Breast epithelium (tissue), 4 donors: ENCODE measurements at regions not wholly inside any gene's neighbourhood (a gene's known extent, or its start where the extent isn't known, plus 50 kb on each side); places are given as distances from the start of the nearest gene placed in this dataset.

ENCODE experiments used
- DNase-seq, 2 donors: peaks; one replicate each; pipeline ENCODE4 v3.0.0-alpha.2; 2019; ENCODE audit warnings: low spot score in 2 of 2
- H3K27ac ChIP-seq, 2 donors: fragments of 200-600 bp; sonication (generic) in 1 of 2; one replicate each; pipeline ENCODE4 v1.5.1; 2016 to 2019; ENCODE audit warnings: mild to moderate bottlenecking in 1 of 2
- H3K27me3 ChIP-seq, 2 donors: fragments of 200-600 bp; sonication (generic) in 1 of 2; one replicate each; pipeline versions ENCODE4 v1.5.1 to v1.6.0; 2017 to 2019; ENCODE audit warnings: control low read depth in 1 of 2, mild to moderate bottlenecking in 1 of 2
- H3K36me3 ChIP-seq: fragments of 200-600 bp; one replicate; pipeline ENCODE4 v1.5.1; 2019
- H3K4me1 ChIP-seq, 2 donors: fragments of 200-600 bp; sonication (generic); one replicate each; pipeline ENCODE4 v1.5.1; 2016 to 2019; ENCODE audit warnings: control low read depth in 1 of 2
- H3K4me3 ChIP-seq, 3 donors: fragments of 200-600 bp; sonication (generic); 1 replicate in 2 of 3; 2 replicates in 1 of 3; pipeline ENCODE4 v1.5.1; 2016 to 2019; ENCODE audit warnings: mild to moderate bottlenecking in 3 of 3, moderate library complexity in 2 of 3
- H3K9me3 ChIP-seq, 2 donors: fragments of 200-600 bp; sonication (generic) in 1 of 2; one replicate each; pipeline ENCODE4 v1.5.1; 2016 to 2019; ENCODE audit warnings: control low read depth in 1 of 2
- CTCF ChIP-seq, 3 donors: fragments of 450-650 bp; IDR thresholded peaks; one replicate each; pipeline ENCODE4 v1.5.1; 2016 to 2017; ENCODE audit warnings: antibody characterized with exemption in 3 of 3, mild to moderate bottlenecking in 3 of 3, moderate library complexity in 3 of 3
- POLR2A ChIP-seq: fragments of 450-650 bp; IDR thresholded peaks from one replicate; pipeline ENCODE4 v1.6.1; 2016; ENCODE audit warnings: antibody characterized with exemption, mild to moderate bottlenecking, moderate library complexity
- POLR2AphosphoS5 ChIP-seq, 3 donors: sonication (generic); formaldehyde crosslinking; IDR thresholded peaks; one replicate each; pipeline ENCODE4 v1.6.1; 2017; ENCODE audit warnings: antibody characterized with exemption in 3 of 3
- intact Hi-C: fragments of 100-400 bp; cut with DNase I; formaldehyde crosslinking; loops from one replicate; pipeline ENCODE4 v1.15.1; 2023; ENCODE audit warnings: low total_unique reads

GRCh38 chr10:28939281-28940157 is 262.2 kb downstream of the BAMBI start:
- Histone ChIP-seq H3K27ac (no peak overlapping the region), H3K4me1 (no peaks in the 10 kb centered on the region), H3K36me3 (no peaks in the 10 kb centered on the region), H3K4me3 (peak overlapping the region in 1 of 3 donors; percentile 6), H3K9me3 (peaks cover 0 to under 1% of the 10 kb centered on the region in 2 donors), H3K27me3 (no peaks in the 10 kb centered on the region)
- intact Hi-C loops: no loop called here
- DNase-seq: peak; percentile 49 to 60
- no peak for TF ChIP-seq POLR2AphosphoS5 (IDR thresholded peaks at IDR 0.05)
- TF ChIP-seq CTCF (IDR thresholded peaks at IDR 0.05): no peak
- TF ChIP-seq POLR2A: no peak

DNA sequence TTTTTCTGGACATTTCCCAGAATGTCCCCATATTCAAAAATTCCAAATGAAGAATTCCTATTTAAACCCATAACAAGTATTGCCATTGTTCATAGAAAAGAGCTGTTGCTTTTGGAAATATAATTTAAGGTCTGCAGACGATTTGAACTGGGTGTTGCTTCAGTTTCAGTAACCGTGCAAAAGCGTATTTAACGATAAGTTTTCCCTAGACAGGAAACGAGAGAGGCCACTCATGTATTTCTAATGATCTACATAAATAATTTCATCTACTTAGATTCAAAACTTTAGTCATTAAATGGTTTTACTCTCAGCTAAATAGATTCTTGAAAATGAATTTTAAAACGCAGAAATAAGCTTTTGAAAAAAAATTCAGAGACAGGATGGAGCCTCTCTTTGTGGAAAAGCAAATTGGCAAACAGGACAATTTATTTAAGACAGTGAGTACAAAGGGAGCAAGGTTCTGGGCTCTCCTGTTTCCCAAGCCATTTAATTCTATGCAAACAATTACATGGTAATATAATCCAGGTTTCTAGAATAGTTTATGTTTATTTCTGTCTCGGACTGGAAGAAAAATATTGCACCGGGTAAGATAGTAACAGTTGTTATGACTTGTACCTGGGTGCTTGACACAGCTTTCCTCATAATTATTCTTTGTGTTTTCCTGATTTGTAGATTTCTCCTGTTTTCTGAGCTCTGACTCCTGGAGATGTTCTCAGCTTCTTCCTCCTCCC is 263.0 kb downstream of the BAMBI start:
- TF ChIP-seq CTCF (IDR thresholded peaks at IDR 0.05) (no peak), POLR2AphosphoS5 (IDR thresholded peaks at IDR 0.05) (no peak), POLR2A (no peak)
- Histone ChIP-seq H3K36me3 (no peaks in the 10 kb centered on the region), H3K4me3 (no peak overlapping the region), H3K27me3 (no peaks in the 10 kb centered on the region), H3K9me3 (peaks cover 0 to 9% of the 10 kb centered on the region in 2 donors), H3K27ac (peak overlapping the region in 1 of 2 donors; percentile 3), H3K4me1 (no peaks in the 10 kb centered on the region)
- intact Hi-C loops: no loop called here
- DNase-seq: no peak

GRCh38 chr10:28942012-28942411 is 264.7 kb downstream of the BAMBI start:
- TF ChIP-seq POLR2AphosphoS5 (IDR thresholded peaks at IDR 0.05) (no peak), POLR2A (no peak), CTCF (IDR thresholded peaks at IDR 0.05) (no peak)
- intact Hi-C loops: no loop called here
- no peak for DNase-seq
- Histone ChIP-seq H3K4me1 (no peaks in the 10 kb centered on the region), H3K9me3 (peaks cover 0 to 9% of the 10 kb centered on the region in 2 donors), H3K4me3 (no peak overlapping the region), H3K36me3 (no peaks in the 10 kb centered on the region), H3K27ac (no peak overlapping the region), H3K27me3 (no peaks in the 10 kb centered on the region)

GRCh38 chr10:28945959-28946358 is 268.6 kb downstream of the BAMBI start:
- no peak for DNase-seq
- TF ChIP-seq CTCF (IDR thresholded peaks at IDR 0.05): no peak
- TF ChIP-seq POLR2AphosphoS5 (IDR thresholded peaks at IDR 0.05): no peak
- TF ChIP-seq POLR2A: no peak
- H3K9me3 ChIP-seq: peaks cover 0 to 9% of the 10 kb centered on the region in 2 donors
- no peak overlapping the region for H3K4me3 ChIP-seq
- no peak overlapping the region for H3K27ac ChIP-seq
- no peaks in the 10 kb centered on the region for H3K36me3 ChIP-seq
- no peaks in the 10 kb centered on the region for H3K4me1 ChIP-seq
- intact Hi-C loops: no loop called here
- H3K27me3 ChIP-seq: no peaks in the 10 kb centered on the region

- TF ChIP-seq CTCF (IDR thresholded peaks at IDR 0.05): no peak
- no peak for TF ChIP-seq POLR2A
- TF ChIP-seq POLR2AphosphoS5 (IDR thresholded peaks at IDR 0.05): no peak
- intact Hi-C loops: no loop called here
- no peak for DNase-seq
- Histone ChIP-seq H3K4me3 (no peak overlapping the region), H3K27me3 (no peaks in the 10 kb centered on the region), H3K4me1 (no peaks in the 10 kb centered on the region), H3K27ac (no peak overlapping the region), H3K36me3 (no peaks in the 10 kb centered on the region), H3K9me3 (peaks cover 0 to 9% of the 10 kb centered on the region in 2 donors)
Measured at GRCh38 chr10:28946479-28946878, 269.2 kb downstream of the BAMBI start.
